ENCODE measurements at regions not wholly inside any gene's neighbourhood (a gene's known extent, or its start where the extent isn't known, plus 50 kb on each side); places are given as distances from the start of the nearest gene placed in this dataset.

- TF ChIP-seq CTCF (IDR thresholded peaks at IDR 0.05) (no peak), POLR2A (IDR thresholded peaks at IDR 0.05) (no peak)
Observed at GRCh38 chr3:80771085-80771484, 990.4 kb downstream of the GBE1 start.
